Smooth muscle cell (in vitro differentiated cells): ENCODE measurements at regions not wholly inside any gene's neighbourhood (a gene's known extent, or its start where the extent isn't known, plus 50 kb on each side); places are given as distances from the start of the nearest gene placed in this dataset.

Experiments
- DNase-seq: peaks from one replicate; lab custom pipeline; 2025; ENCODE audit not compliant: unreplicated experiment; lab: John Stamatoyannopoulos, UW
- H2AFZ ChIP-seq: fragments of 200-600 bp; sonication (generic); 2 replicates; pipeline ENCODE4 v1.6.0; 2016; ENCODE audit warnings: antibody characterized with exemption, low read depth, mild to moderate bottlenecking
- H3F3A ChIP-seq: fragments of 200-600 bp; sonication (generic); 2 replicates; pipeline ENCODE4 v1.6.0; 2017; ENCODE audit warnings: antibody characterized with exemption, low read depth
- H3K27ac ChIP-seq: fragments of 200-600 bp; sonication (generic); 2 replicates; pipeline ENCODE4 v1.5.1; 2016; ENCODE audit warnings: low read depth, mild to moderate bottlenecking
- H3K27me3 ChIP-seq: fragments of 200-600 bp; sonication (generic); 2 replicates; pipeline ENCODE4 v1.6.1; 2016; ENCODE audit warnings: low read depth, mild to moderate bottlenecking
- H3K36me3 ChIP-seq: fragments of 200-600 bp; sonication (generic); 2 replicates; pipeline ENCODE4 v1.5.1; 2016; ENCODE audit warnings: low read depth
- H3K4me1 ChIP-seq: fragments of 200-600 bp; sonication (generic); 2 replicates; pipeline ENCODE4 v1.5.1; 2016; ENCODE audit warnings: low read depth
- H3K4me2 ChIP-seq: fragments of 200-600 bp; sonication (generic); 2 replicates; pipeline ENCODE4 v1.6.0; 2016; ENCODE audit warnings: mild to moderate bottlenecking
- H3K4me3 ChIP-seq: fragments of 200-600 bp; sonication (generic); 2 replicates; pipeline ENCODE4 v1.5.1; 2016; ENCODE audit warnings: mild to moderate bottlenecking
- H3K79me2 ChIP-seq: fragments of 200-600 bp; sonication (generic); 2 replicates; pipeline ENCODE4 v1.6.0; 2016; ENCODE audit warnings: low read depth, mild to moderate bottlenecking
- H3K9ac ChIP-seq: fragments of 200-600 bp; sonication (generic); 2 replicates; pipeline ENCODE4 v1.6.0; 2016; ENCODE audit warnings: low read depth
- H3K9me3 ChIP-seq: fragments of 200-600 bp; sonication (generic); replicated peaks from 2 replicates; pipeline ENCODE4 v1.5.1; 2016; ENCODE audit warnings: low read depth
- H4K20me1 ChIP-seq: fragments of 200-600 bp; sonication (generic); 2 replicates; pipeline ENCODE4 v1.6.0; 2016; ENCODE audit warnings: low read depth
- WGBS: methylation state at CpG from one replicate; pipeline ENCODE4 v1.1.7; 2016; ENCODE audit warnings: low lambda C conversion rate; 5-methylcytosine and 5-hydroxymethylcytosine counted together
- TF ChIP-seq, protein P1 (sequence below): fragments of 200-600 bp; sonication (generic); IDR thresholded peaks from 2 replicates; pipeline ENCODE4 v1.5.1; 2017; ENCODE audit warnings: borderline replicate concordance, mild to moderate bottlenecking, antibody characterized with exemption; ENCODE audit not compliant: insufficient read depth, poor library complexity, severe bottlenecking

DNA sequence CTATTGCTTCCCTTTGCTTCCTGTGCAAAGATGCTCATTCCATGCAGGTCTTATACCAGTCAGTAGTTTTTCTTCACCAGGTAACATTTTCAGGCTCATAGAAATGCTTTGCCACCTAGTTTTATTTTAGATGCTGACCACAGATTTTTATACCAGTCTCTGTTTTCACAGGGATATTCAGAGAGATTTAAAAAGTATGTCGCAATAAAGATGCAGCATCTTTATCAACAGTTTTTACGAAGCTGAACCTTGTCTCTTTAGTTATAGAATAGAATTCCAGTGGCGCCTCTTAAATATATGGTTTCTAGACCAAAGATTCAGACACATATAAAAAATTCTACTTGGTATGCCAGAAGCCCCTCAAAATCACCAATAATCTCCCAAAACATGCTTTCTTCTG lies 155.7 kb upstream of the PCSK5 start:
- Histone ChIP-seq H3K36me3 (no peaks in the 10 kb centered on the region), H3K9ac (no peak overlapping the region), H3K4me2 (no peak overlapping the region), H3F3A (no peaks in the 10 kb centered on the region), H3K4me1 (no peaks in the 10 kb centered on the region), H3K9me3 (no peaks in the 10 kb centered on the region), H4K20me1 (no peaks in the 10 kb centered on the region), H3K4me3 (no peak overlapping the region), H3K27ac (no peak overlapping the region), H3K27me3 (peaks cover 10% of the 10 kb centered on the region), H2AFZ (no peak overlapping the region), H3K79me2 (no peaks in the 10 kb centered on the region)
- WGBS: 83% methylated on average over 3 of the region's 3 CpGs
- TF ChIP-seq, protein P1, sequence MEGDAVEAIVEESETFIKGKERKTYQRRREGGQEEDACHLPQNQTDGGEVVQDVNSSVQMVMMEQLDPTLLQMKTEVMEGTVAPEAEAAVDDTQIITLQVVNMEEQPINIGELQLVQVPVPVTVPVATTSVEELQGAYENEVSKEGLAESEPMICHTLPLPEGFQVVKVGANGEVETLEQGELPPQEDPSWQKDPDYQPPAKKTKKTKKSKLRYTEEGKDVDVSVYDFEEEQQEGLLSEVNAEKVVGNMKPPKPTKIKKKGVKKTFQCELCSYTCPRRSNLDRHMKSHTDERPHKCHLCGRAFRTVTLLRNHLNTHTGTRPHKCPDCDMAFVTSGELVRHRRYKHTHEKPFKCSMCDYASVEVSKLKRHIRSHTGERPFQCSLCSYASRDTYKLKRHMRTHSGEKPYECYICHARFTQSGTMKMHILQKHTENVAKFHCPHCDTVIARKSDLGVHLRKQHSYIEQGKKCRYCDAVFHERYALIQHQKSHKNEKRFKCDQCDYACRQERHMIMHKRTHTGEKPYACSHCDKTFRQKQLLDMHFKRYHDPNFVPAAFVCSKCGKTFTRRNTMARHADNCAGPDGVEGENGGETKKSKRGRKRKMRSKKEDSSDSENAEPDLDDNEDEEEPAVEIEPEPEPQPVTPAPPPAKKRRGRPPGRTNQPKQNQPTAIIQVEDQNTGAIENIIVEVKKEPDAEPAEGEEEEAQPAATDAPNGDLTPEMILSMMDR: no peak
- DNase-seq: no peak

DNA sequence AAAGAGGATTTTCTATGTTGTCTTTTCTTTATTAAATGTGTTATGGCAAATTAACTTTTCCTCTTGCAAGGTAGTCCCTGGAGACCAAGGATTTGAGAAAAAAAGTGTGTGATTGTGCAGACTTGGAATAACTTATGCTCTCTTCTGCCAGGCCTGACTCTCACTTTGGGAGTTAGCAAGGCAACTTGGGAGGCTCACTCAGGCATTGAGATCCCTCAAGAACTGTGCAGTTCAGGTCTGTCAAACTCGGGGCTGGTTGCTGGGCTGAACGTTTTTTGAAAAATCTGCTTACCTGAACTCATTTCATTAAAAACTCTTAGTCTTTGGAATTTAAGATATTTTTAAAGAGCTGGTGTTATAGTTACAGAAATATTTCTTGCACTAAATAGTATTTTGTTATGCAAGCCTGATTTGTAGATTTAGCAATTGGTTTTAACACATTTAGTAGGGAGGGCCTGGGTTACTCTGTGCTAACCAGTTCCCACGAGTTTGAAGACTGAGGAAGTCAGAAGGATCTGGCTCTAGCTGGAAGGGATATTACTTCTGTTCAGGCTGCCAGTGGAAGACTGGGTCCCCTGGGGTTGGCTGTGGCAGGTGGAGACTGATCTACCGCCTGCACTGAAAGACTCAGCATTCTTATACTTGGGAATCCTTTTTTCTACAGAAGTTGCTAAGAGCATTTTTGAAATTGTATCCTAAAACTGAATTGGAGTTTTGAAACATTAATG lies 150.4 kb upstream of the PCSK5 start:
- TF ChIP-seq, protein P1: no peak
- DNase-seq: no peak
- Histone ChIP-seq H3K4me3 (no peak overlapping the region), H4K20me1 (no peaks in the 10 kb centered on the region), H3K4me2 (no peak overlapping the region), H3K4me1 (no peaks in the 10 kb centered on the region), H2AFZ (no peak overlapping the region), H3K79me2 (no peaks in the 10 kb centered on the region), H3K27ac (no peak overlapping the region), H3K9me3 (no peaks in the 10 kb centered on the region), H3K9ac (no peak overlapping the region), H3F3A (no peaks in the 10 kb centered on the region), H3K27me3 (peaks cover 10% of the 10 kb centered on the region), H3K36me3 (no peaks in the 10 kb centered on the region)
- 77% methylated on average over 4 of the region's 4 CpGs for WGBS

DNA sequence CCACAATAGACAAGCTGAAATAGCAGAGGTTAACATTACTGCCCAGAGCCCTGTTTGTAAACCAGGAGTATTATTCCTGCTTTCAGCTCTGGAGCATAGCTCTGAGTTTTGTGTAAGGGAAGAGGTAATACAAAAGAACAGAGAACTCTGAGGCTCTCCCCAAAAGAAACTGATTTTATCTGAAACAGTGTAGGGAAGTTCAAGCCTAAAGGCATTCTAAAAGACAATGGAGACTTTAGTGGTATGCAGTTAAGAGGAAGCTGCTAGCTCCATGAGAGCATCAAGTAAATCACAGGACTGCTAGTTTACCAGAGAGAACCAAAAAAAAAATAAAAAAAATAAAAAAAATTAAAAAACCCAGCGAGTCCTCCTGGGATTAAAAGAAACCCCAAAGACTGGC lies 146.6 kb upstream of the PCSK5 start:
- Histone ChIP-seq H3K4me1 (no peaks in the 10 kb centered on the region), H2AFZ (no peak overlapping the region), H3K4me2 (no peak overlapping the region), H3K36me3 (no peaks in the 10 kb centered on the region), H3K9me3 (no peaks in the 10 kb centered on the region), H3K27me3 (no peaks in the 10 kb centered on the region), H3K4me3 (no peak overlapping the region), H3K27ac (no peak overlapping the region), H4K20me1 (no peaks in the 10 kb centered on the region), H3K79me2 (no peaks in the 10 kb centered on the region), H3F3A (no peaks in the 10 kb centered on the region), H3K9ac (no peak overlapping the region)
- no peak for DNase-seq
- WGBS: 64% methylated on average over 1 of the region's 1 CpG
- TF ChIP-seq, protein P1: no peak

DNA sequence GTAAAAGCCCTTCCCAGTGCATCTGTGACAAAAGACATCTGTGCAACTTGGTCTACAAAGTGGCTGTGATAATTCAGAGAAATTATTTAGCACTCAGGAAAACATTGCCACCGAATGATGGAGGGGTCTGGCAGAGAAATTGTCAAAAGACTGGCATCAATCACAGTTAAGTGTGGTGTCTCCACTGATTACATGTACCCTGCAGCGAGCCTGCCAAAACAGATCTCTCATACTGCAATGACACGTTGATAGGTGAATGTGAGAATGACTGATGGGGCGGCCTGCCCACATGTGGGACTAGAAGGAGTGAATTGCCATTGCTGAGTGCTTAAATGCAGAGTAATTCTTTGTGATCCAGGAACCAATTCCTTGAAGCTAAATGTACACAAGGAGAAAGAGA lies 136.4 kb upstream of the PCSK5 start:
- no peak for DNase-seq
- TF ChIP-seq, protein P1: no peak
- H3K27ac ChIP-seq: no peak overlapping the region
- H3K27me3 ChIP-seq: no peaks in the 10 kb centered on the region
- no peak overlapping the region for H3K9ac ChIP-seq
- H3K4me3 ChIP-seq: no peak overlapping the region
- H2AFZ ChIP-seq: no peak overlapping the region
- H3K4me1 ChIP-seq: no peaks in the 10 kb centered on the region
- no peak overlapping the region for H3K4me2 ChIP-seq
- no peaks in the 10 kb centered on the region for H3K79me2 ChIP-seq
- no peaks in the 10 kb centered on the region for H4K20me1 ChIP-seq
- no peaks in the 10 kb centered on the region for H3K36me3 ChIP-seq
- 70% methylated on average over 4 of the region's 4 CpGs for WGBS
- no peaks in the 10 kb centered on the region for H3F3A ChIP-seq
- H3K9me3 ChIP-seq: peaks cover 4% of the 10 kb centered on the region
